ENCODE measurements at regions not wholly inside any gene's neighbourhood (a gene's known extent, or its start where the extent isn't known, plus 50 kb on each side); places are given as distances from the start of the nearest gene placed in this dataset.
"Not testable (repeated sequence)": the region's sequence is repeated elsewhere in the genome, so short reads cannot be mapped to it uniquely, and the experiment has no call there.

DNA sequence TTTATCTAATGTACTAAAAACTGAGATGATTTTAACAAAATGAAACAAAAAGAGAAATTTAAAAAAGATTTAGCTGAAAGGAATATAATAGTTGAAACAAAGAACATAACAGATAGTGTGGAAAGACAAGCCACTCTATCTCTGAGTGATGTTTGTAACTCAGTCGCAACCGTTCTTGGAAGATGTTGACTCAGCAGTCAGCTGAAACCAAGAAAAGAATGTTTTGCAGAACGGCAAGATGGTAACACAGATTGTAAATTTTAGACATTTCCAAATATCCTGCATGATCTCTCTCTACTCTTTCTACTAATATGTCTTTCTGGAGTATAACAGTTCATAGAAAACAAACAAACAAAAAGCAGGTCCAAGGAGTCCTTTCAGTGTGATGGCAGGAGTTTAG, 746.1 kb upstream of the CDH6 start:
- no peaks in the 10 kb centered on the region for H3K27me3 ChIP-seq
- H3K4me1 ChIP-seq: no peaks in the 10 kb centered on the region
- H3K36me3 ChIP-seq (replicated peaks in 1 of 2; ENCODE audit: insufficient read depth in 1 of 2, low read depth in 2 of 2): no peaks in the 10 kb centered on the region
- no peaks in the 10 kb centered on the region for H3K9me3 ChIP-seq
- ATAC-seq (no peak), DNase-seq (no peak)
- intact Hi-C loops (cut with DNase I): no loop called here
- no peak for TF ChIP-seq POLR2A (IDR thresholded peaks at IDR 0.05)
- TF ChIP-seq, protein P1, sequence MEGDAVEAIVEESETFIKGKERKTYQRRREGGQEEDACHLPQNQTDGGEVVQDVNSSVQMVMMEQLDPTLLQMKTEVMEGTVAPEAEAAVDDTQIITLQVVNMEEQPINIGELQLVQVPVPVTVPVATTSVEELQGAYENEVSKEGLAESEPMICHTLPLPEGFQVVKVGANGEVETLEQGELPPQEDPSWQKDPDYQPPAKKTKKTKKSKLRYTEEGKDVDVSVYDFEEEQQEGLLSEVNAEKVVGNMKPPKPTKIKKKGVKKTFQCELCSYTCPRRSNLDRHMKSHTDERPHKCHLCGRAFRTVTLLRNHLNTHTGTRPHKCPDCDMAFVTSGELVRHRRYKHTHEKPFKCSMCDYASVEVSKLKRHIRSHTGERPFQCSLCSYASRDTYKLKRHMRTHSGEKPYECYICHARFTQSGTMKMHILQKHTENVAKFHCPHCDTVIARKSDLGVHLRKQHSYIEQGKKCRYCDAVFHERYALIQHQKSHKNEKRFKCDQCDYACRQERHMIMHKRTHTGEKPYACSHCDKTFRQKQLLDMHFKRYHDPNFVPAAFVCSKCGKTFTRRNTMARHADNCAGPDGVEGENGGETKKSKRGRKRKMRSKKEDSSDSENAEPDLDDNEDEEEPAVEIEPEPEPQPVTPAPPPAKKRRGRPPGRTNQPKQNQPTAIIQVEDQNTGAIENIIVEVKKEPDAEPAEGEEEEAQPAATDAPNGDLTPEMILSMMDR (IDR thresholded peaks at IDR 0.05): no peak
- WGBS, 2 donors: 49 to 53% methylated on average over 3 of the region's 3 CpGs
- no peak overlapping the region for H3K4me3 ChIP-seq
- H3K27ac ChIP-seq: no peak overlapping the region

DNA sequence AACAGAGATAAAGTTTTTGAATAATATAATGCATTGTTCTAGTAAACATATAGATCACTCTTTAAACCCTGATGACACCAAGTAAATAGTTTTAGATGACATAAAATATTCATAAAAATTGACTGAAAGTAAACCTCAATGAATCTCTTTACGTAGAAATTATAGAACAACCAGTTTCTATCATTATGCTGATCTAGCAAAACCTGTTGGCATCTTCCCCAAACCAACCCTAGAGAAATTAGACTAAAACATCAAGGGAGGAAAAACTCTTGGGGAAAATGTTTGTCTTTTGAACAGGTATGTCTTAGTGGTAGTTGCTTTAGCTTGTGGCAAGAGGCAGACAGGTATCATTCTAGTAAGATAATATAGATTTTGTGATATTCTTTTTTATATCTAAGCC, 747.0 kb upstream of the CDH6 start:
- no peak overlapping the region for H3K27ac ChIP-seq
- ATAC-seq (no peak), DNase-seq (no peak)
- no peaks in the 10 kb centered on the region for H3K36me3 ChIP-seq (replicated peaks in 1 of 2; ENCODE audit: insufficient read depth in 1 of 2, low read depth in 2 of 2)
- no peaks in the 10 kb centered on the region for H3K9me3 ChIP-seq
- no peaks in the 10 kb centered on the region for H3K4me1 ChIP-seq
- H3K27me3 ChIP-seq: no peaks in the 10 kb centered on the region
- no peak for TF ChIP-seq POLR2A (IDR thresholded peaks at IDR 0.05)
- TF ChIP-seq, protein P1 (IDR thresholded peaks at IDR 0.05): no peak
- no peak overlapping the region for H3K4me3 ChIP-seq
- WGBS, 2 donors: 62 to 68% methylated on average over 1 of the region's 1 CpG
- intact Hi-C loops (cut with DNase I): no loop called here

DNA sequence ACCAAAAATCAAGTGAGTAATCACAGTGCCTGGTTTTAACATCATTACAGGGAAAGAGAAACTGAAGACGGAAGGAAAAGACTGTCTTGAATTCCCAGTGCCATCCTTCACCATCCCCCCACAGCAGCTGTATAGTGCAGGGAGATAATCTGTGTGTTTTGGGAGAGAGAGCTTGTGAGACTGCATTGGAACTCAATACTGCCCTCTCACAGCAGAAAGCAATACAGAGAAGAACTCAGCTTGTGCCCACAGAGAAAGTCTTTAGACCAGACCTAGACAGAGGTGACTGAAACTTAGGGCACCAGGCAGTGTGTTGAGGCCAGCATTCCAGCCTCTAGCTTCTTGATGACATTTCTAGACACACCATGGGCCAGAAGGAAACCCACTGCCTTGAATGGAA, 754.7 kb upstream of the CDH6 start:
- Histone ChIP-seq H3K4me1 (no peaks in the 10 kb centered on the region), H3K27ac (no peak overlapping the region), H3K27me3 (no peaks in the 10 kb centered on the region), H3K4me3 (no peak overlapping the region), H3K9me3 (no peaks in the 10 kb centered on the region), H3K36me3 (replicated peaks in 1 of 2; ENCODE audit: insufficient read depth in 1 of 2, low read depth in 2 of 2) (no peaks in the 10 kb centered on the region)
- intact Hi-C loops (cut with DNase I): no loop called here
- no peak for ATAC-seq
- no peak for DNase-seq
- 48 to 64% methylated on average over 1 of the region's 1 CpG for WGBS, 2 donors
- TF ChIP-seq, protein P1 (IDR thresholded peaks at IDR 0.05): no peak
- TF ChIP-seq POLR2A (IDR thresholded peaks at IDR 0.05): no peak

DNA sequence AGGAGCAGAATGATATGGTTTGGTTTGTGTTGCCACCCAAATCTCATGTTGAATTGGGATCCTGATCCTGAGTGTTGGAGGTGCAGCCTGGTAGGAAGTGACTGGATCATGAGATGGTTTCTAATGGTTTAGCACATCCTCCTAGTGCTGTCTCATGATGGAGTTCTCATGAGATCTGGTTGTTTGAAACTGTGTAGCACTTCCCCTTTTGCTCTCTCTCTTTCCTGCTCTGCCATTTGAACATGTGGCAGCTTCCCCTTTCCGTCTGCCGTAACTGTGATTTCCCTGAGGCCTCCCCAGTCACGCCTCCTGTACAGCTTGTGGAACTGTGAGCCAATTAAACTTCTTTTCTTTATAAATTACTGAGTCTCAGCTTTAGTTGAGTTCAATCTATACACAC, 756.8 kb upstream of the CDH6 start:
- Histone ChIP-seq H3K4me3 (no peak overlapping the region), H3K9me3 (no peaks in the 10 kb centered on the region), H3K27me3 (no peaks in the 10 kb centered on the region), H3K27ac (no peak overlapping the region), H3K36me3 (replicated peaks in 1 of 2; ENCODE audit: insufficient read depth in 1 of 2, low read depth in 2 of 2) (no peaks in the 10 kb centered on the region), H3K4me1 (no peaks in the 10 kb centered on the region)
- intact Hi-C loops (cut with DNase I): no loop called here
- no peak for ATAC-seq
- TF ChIP-seq POLR2A (IDR thresholded peaks at IDR 0.05): no peak
- TF ChIP-seq, protein P1 (IDR thresholded peaks at IDR 0.05): no peak
- no peak for DNase-seq
- 43 to 54% methylated on average over 3 of the region's 3 CpGs for WGBS, 2 donors

DNA sequence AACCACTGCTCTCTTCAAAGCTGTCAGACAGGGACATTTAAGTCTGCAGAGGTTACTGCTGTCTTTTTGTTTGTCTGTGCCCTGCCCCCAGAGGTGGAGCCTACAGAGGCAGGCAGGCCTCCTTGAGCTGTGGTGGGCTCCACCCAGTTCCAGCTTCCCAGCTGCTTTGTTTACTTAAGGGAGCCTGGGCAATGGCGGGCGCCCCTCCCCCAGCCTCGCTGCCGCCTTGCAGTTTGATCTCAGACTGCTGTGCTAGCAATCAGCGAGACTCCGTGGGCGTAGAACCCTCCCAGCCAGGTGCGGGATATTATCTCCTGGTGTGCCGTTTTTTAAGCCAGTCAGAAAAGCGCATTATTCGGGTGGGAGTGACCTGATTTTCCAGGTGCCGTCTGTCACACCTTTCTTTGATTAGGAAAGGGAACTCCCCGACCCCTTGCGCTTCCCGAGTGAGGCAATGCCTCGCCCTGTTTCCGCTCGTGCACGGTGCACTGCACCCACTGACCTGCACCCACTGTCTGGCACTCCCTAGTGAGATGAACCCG, 764.5 kb upstream of the CDH6 start:
- H3K4me1 ChIP-seq; H3K27me3 ChIP-seq; H3K36me3 ChIP-seq (replicated peaks in 1 of 2; ENCODE audit: insufficient read depth in 1 of 2, low read depth in 2 of 2); intact Hi-C loops (cut with DNase I); H3K4me3 ChIP-seq; H3K27ac ChIP-seq; ATAC-seq; DNase-seq; H3K9me3 ChIP-seq: not testable (repeated sequence)
- 72 to 73% methylated on average over 20 of the region's 20 CpGs for WGBS, 2 donors

Data from body of pancreas (tissue), 4 donors.